ENCODE measurements at regions not wholly inside any gene's neighbourhood (a gene's known extent, or its start where the extent isn't known, plus 50 kb on each side); places are given as distances from the start of the nearest gene placed in this dataset.

DNA sequence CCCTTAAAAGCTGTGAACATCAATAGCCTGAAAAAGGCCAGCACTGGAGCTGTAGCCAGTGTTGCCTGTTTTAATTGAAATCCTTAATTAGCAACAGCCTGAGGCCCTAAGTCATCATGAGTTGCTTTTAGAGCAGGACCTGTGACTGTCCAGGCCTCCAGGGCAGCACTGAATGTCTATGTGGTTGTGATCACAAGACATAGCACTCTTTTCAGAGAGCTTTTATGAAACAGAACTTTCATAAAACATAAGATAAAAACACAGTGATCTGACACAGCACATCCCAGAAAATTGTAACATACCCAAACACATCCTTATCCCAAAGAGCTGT is 85.5 kb upstream of the MYO10 start:
- TF ChIP-seq, protein P1, sequence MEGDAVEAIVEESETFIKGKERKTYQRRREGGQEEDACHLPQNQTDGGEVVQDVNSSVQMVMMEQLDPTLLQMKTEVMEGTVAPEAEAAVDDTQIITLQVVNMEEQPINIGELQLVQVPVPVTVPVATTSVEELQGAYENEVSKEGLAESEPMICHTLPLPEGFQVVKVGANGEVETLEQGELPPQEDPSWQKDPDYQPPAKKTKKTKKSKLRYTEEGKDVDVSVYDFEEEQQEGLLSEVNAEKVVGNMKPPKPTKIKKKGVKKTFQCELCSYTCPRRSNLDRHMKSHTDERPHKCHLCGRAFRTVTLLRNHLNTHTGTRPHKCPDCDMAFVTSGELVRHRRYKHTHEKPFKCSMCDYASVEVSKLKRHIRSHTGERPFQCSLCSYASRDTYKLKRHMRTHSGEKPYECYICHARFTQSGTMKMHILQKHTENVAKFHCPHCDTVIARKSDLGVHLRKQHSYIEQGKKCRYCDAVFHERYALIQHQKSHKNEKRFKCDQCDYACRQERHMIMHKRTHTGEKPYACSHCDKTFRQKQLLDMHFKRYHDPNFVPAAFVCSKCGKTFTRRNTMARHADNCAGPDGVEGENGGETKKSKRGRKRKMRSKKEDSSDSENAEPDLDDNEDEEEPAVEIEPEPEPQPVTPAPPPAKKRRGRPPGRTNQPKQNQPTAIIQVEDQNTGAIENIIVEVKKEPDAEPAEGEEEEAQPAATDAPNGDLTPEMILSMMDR (IDR thresholded peaks at IDR 0.05 in 2 of 3, conservative IDR thresholded peaks at IDR 0.05 in 1 of 3; ENCODE audit: borderline replicate concordance in 1 of 3, insufficient read depth in 1 of 3, low read depth in 2 of 3, low read length in 2 of 3), result no peak
- no peak for TF ChIP-seq ELF1 (IDR thresholded peaks at IDR 0.05; ENCODE audit: borderline replicate concordance, low read depth)
